ENCODE measurements at regions not wholly inside any gene's neighbourhood (a gene's known extent, or its start where the extent isn't known, plus 50 kb on each side); places are given as distances from the start of the nearest gene placed in this dataset.

DNA sequence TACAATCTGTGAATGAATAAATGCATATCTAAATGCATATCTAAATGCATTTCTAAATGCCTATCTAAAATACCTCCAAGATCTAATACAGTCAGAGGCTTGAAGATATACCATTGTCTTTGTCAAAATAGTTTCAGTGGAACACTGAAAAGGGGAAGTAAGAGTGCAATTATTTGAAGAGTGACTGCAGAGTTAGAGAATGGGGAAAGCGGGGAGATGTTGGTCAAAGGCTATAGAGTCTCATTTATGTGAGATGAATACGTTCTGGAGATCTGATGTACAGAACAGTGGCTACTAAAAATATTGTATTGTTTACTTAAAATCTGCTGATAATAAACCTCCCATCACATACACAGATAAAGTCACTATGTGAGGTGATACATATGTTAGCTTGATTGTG is 1126.2 kb upstream of the CDH9 start:
- no peak for DNase-seq (ENCODE audit: low read depth)

DNA sequence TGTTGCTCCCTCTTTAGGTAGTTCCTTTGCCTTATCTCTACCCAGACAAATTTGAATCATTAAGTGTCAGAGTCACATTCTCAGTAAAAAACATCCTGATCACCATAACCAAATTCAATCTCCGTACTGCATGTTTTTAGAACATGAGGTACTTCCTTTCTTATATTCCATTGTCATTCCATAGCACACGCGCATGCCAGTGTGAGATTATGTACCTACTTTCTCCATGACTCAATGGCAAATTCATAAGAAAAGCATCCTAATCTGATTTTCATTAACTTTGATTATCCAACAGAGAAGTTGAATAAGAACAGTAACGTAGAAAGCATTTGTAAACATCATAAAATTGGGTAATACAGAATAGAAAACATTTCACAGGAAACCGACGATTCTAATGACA is 1118.6 kb upstream of the CDH9 start:
- peak; percentile 95 for DNase-seq (ENCODE audit: low read depth)

DNA sequence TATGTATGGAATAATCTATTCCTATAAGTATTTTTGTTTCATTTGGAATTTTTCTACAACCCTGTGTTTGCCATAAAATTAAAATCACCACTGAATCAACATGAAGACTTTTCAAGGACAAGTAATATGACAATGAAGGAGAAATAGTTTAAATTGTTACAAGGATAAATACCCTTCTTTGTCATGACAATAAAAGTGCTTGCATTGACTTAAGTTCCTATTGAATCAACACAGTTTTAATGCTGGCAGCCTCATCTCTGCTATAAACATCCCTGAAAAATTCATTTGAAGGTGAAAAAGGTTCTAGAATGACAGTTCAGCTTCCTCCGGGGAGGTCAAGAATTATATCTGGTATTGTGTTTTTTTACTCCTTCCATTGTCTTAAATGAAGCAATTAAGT is 1105.1 kb upstream of the CDH9 start:
- DNase-seq (ENCODE audit: low read depth): no peak

DNA sequence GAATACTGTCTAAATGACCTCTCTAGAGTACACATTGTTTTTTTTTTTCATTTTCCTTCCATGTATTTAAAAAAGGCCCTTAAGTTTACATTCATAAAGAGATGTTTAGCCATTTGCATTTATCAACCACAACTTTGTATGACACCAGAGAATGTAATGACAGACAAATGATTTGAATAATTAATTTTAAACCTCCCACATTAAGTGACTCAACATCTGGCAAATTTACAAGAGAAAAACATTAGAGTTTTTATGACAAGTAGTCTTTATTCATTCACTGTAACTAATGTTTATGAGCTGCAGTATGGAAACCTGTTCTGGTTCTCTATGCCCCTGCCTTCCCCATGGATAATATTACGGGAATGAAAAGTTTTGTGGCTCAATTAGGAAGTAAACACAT is 1093.8 kb upstream of the CDH9 start:
- no peak for DNase-seq (ENCODE audit: low read depth)

DNA sequence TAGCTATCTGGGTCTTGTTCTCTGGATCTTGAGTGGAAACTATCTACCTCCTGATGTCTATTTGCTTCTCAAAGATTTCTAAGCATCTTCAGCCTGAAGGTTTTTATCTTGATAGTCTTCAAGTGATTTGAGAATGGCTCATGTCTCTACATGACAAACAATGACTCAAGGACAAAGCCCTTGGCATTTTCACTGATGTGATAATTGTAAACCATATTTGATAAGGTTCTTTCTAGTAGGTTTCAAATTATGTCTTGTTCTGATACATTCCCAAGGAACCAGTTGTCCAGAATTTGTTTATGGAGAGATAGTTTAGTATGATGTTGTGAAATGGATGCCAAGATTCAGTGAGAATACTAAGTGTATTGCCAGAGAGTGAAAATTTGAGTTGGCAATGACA is 1079.3 kb upstream of the CDH9 start:
- DNase-seq (ENCODE audit: low read depth): no peak

DNA sequence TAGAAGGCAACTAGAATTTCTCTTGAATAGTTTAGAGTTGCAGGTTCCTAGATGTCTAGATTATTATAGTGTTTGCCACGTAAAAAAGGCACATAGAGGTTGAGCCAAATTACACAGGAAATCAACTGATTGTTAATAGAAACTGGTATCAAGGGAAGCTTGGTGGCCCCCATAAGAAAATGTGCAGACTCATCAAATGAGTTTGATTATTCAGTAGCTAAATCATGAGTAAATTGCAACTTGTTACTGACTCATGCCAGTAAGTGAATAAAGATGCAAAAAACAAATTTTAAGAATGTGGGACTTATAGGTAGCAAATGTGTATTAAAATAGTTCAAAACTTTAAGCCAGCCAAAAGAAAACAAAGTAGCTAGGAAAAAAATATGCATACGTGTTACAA is 1078.9 kb upstream of the CDH9 start:
- DNase-seq (ENCODE audit: low read depth): no peak

DNA sequence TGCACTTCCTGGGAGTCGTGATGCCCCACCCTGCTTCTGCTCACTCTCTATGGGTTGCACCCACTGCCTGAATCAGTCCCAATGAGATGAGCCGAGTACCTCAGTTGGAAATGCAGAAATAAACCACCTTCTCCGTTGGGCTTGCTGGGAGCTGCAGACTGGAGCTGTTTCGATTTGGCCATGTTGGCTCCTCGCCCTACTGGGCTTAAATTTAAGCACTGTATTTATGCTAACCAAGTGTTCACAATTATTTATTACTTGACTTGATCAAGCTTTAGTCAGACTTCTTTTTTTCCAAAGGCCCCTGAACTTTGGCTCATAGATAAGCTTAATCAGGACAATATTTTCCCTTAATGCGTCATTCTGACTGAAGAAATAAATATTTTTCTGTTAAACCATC is 1072.4 kb upstream of the CDH9 start:
- DNase-seq (ENCODE audit: low read depth): no peak

DNA sequence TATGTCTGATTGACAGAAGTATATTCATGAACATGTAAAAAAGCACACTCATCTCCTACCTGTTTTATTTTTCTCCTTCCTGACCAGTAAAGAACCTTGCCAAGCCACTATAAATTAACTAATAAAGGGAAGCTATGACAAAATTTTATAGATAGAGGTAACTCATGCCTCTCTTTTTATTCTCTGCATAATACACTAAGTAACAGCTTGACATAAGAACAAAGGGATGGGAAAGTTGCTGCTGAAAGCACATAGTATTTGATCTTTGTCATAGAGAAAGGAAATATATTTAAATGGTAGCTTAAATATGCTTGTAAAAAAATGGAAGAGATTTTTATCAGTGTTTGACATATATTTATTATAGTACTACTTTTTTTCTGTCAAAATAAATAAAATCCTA is 1065.7 kb upstream of the CDH9 start:
- DNase-seq (ENCODE audit: low read depth): no peak

DNA sequence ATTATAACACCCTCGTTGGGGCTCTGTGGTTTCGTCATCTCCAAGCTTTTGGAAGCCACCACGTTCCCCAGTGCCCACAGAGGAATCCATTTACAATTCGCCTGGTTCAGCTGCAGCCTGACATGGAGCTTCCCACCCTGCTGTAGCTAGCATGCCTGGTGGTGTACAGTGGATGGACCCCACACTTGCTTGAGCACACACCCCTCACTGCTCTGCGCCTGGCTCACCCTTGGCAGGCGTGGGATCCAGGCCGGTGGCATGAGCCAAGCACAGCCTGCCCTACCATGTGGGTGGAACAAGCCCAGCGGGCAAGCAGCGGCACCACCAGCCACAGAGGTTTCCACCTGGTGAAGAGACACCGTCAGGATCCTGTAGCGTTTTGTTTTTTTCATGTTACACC is 1045.7 kb upstream of the CDH9 start:
- no peak for DNase-seq (ENCODE audit: low read depth)

DNA sequence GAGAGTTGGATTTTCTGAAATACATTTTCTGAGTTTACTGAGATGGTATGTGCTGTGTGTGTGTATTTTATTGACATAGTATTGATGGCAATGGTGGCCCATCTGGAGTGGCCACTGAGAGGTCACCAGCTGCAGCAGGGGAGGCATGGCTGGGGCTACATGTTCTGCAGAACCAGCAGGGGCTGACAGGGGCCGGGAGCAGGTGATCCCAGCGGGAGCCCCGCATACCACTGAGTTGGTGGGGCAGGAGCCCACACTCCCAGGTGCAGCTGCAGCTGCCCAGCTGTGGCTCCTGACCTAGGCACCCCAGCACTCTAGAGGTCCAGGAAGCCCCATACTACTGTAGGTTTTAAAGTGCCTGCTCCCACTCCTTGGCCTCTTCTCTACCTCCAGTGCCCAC is 1044.2 kb upstream of the CDH9 start:
- DNase-seq (ENCODE audit: low read depth): no peak

DNA sequence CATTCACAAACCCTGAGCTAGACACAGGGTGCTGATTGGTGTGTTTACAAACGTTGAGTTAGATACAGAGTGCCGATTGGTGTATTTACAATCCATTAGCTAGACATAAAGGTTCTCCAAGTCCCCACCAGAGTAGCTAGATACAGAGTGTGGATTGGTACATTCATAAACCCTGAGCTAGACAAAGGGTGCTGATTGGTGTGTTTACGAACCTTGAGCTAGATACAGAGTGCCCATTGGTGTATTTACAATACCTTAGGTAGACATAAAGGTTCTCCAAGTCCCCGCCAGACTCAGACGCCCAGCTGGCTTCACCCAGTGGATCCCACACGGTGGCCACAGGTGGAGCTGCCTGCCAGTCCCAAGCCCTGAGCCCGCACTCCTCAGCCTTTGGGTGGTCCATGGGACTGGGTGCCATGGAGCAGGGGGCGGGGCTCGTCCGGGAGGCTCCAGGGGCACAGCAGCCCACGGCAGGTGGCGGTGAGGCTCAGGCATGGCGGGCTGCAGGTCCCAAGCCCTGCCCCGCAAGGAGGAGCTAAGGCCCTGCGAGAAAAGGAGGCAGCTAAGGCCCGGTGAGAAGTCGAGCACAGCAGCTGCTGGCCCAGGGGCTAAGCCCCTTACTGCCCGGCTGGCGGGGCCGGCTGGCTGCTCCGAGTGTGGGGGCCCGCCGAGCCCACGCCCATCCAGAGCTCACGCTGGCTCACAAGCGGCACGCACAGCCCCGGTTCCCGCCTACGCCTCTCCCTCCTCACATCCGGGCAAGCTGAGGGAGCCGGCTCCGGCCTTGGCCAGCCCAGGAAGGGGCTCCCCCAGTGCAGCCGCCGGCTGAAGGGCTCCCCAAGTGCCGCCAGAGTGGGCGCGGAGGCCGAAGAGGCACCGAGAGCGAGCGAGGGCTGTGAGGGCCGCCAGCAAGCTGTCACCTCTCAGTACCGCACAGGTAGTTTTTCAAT is 1039.2 kb upstream of the CDH9 start:
- no peak for DNase-seq (ENCODE audit: low read depth)

DNA sequence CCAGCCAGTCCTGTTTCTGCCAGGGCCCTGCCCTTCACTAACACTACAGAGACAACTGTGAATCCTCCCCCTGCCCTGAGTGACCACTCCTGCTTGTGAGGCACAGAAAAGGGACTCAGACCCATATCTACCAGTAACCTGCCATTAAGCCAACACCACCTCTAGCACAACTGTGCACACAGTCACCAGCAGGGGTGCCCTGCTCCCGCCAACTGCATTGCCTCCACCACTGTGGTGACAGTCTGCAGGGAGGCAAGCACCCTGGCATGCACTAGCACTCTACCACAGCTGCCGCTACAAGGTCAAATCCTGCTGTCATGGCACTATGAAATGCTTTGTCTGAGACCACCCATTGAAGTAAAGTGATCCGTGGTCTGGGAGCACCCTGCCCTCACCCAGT is 1028.5 kb upstream of the CDH9 start:
- DNase-seq (ENCODE audit: low read depth): no peak

DNA sequence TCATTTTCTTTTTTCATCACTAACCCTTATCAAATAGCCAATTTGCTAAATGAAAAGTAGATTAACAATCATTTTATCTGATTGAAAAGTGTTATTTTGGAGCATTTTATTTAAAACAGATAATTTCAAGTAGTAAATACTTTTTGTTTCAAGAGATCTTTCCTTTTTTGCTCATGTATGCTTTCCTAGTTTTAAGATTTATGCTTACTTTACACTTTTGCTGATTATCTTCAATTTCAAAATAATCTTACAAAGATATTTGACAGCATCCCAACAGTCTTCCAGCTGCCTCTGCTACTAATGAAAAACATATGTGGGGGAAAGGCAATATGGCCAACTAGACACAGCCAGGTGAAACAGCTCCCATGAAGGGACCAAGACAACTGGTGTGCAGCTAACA is 1027.3 kb upstream of the CDH9 start:
- no peak for DNase-seq (ENCODE audit: low read depth)

DNA sequence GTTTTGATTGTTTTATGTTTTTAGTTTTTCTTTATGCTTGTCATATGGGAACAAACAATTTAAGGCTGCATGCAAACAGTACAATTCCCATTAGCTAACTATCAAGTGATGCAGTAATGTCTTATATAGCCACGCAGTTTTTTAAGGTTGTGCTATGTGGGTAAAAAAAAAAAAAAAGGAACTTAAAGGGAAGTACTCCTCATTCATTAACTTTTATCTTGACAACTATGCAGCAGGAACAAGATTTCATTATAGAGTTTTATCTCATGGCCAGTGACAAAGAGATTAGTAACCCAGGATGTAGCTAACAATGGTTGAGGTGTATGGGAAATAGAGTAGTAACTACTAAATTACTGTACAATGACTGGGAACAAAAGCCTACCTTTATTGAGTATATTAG is 1008.2 kb upstream of the CDH9 start:
- no peak for DNase-seq (ENCODE audit: low read depth)

DNA sequence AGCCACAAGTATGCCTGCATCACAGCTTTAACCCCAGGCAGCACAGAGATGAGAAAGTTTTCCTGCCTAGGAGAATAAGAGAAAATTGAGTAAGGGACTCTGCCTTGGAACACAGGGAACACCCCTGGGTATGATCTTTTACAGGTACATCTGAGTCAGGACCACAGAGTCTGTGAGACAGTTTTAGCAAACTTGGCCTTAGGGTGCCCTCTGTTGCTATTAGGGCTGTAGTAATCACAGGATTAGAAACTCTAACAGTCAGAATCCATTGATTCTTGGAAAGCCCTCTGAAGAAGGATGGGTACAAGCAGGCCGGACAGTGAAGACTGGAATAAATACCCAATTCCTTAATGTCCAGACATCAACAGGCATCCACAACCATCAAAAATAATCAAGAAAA is 989.5 kb upstream of the CDH9 start:
- DNase-seq (ENCODE audit: low read depth): no peak

DNA sequence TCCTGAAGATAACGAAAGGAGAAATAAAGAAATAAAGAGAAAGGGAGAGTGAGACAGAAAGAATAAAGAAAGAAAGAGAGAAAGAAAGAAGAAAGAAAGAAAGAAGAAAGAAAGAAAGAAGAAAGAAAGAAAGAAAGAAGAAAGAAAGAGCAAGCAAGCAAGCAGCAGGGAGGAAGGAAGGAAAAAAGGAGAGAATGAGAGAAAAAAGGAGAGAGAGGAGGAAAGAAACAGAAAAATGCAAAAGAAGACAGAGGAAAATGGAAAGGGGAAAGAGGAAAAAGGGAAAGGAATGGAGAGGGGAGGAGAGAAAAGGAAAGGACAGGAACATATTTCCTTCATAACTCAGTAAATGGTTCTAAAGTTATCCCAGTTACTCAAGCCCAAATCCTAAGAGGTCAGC is 978.8 kb upstream of the CDH9 start:
- DNase-seq (ENCODE audit: low read depth): no peak

DNA sequence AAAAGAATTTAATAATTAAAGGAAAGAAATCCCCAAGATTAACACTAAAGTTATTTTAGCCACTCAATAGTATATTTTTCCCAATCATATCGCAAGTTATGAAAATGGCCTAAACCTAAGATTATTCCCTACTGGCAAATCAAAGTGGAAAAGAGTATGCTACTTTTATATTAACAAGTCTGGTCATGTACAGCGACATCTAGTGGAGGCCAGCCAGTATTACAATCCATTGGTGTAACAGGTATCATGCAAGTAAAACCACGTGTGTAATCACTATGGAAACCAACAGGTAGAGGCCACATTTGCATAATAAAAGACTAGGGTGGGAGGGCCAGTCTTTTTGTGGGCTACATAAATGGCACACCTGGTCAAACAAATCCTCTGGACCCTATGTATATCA is 976.4 kb upstream of the CDH9 start:
- no peak for DNase-seq (ENCODE audit: low read depth)

DNA sequence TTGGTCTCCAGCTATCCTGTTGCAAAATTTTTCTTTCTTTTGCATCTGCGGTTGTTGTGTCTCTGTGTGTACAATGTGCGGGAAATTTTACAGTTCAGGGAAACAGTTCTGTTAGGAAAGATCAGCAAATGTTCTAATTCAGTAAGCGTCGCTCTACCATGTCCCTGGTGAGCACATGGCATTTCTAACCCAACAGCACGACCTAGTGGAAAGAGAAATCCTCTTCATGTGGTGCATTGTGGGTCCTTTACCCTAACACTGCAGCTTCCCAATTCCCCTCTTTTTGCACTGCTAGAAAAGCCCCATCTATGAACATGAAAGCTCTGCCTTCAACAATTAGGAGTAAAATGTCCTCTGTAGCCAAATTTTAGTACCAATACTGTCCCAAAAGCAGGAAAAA is 974.2 kb upstream of the CDH9 start:
- DNase-seq (ENCODE audit: low read depth): no peak

DNA sequence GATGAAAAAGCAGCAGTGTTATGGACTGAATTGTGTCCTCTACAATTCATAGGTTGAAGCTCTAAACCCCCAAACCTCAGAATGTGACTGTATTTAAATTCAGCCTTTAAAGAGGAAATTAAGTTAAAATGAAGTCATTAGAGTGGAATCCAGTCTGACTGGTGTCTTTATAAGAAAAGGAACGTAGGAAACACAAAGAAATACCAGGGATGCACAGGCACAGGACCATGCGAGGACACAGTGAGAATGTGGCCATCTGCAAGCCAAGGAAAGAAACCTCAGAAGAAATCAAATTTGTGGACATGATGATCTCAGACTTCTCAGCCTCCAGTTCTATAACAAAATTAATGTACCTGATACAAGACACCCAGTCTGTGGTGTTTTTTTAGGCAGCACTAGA is 971.2 kb upstream of the CDH9 start:
- no peak for DNase-seq (ENCODE audit: low read depth)

DNA sequence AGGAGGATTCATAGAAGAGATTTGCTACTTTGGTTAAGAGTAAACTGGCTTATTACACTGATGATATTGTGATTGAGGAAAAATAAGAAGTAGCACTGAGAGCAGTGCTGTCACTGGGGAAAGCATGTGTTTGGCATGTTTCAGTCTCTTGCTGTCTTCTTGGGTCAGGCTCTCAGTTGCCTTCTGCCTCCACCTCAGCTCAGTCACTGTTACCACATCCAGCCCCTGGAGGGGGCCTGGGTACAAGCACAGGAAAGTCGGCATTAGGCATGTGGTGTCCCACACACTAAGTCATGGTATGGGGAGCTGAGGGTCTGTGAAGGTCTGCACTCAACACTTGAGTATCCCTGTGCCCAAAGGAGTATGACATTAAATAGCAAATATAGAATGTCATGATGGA is 958.3 kb upstream of the CDH9 start:
- no peak for DNase-seq (ENCODE audit: low read depth)

DNA sequence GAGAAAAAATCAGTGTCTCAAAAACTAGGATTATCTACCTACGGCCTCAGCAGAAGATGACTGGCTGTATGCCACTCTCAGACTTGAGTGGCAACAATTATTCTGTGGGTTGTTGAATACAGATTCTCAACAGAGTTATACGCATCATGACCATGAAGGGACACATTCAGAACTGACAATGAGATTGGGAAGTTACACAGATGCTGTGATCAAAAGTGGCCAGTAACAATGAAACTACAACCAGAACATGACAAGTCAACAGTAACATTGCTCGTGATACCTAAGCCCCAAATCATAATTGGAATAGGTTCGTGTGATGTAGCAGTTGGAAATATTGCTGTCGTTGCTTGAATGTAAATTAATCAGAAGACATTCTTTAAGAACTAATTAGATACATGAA is 957.5 kb upstream of the CDH9 start:
- DNase-seq (ENCODE audit: low read depth): no peak

DNA sequence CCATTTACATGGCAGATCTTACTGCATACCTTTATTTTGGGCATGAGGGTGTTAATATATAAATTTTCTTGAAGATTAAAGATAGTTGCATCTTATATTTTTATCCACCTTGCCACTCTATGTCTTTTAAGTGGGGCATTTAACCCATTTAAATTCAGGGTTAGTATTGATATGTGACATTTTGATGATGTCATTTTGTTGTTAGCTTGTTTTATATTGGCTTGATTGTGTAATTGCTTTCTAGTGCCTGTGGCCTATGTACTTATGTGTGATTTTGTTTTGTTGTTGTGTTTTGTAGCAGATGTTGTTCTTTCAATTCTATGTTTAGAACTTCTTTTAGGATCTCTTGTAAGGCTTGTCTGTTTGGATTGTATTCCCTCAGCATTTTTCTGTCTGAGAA is 939.9 kb upstream of the CDH9 start:
- no peak for DNase-seq (ENCODE audit: low read depth)

DNA sequence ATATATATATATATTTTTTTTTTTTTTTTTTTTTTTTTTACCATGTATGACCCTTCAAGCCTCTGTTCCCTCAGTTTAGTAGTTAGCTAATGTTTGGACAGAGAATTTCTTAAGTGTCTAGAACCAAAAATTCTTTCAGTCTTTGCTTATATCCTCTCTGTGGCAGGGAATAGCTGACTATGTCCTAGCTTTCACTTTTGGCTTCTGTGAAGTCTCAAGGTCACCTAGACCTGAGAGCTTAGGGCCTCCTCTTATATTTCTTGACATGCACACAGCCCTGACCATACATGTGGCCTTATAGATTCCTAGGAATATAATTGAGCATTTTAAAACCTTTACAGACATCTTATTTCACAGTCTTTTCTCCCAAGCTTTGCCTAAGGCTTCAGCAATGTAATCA is 930.8 kb upstream of the CDH9 start:
- DNase-seq (ENCODE audit: low read depth): no peak

DNA sequence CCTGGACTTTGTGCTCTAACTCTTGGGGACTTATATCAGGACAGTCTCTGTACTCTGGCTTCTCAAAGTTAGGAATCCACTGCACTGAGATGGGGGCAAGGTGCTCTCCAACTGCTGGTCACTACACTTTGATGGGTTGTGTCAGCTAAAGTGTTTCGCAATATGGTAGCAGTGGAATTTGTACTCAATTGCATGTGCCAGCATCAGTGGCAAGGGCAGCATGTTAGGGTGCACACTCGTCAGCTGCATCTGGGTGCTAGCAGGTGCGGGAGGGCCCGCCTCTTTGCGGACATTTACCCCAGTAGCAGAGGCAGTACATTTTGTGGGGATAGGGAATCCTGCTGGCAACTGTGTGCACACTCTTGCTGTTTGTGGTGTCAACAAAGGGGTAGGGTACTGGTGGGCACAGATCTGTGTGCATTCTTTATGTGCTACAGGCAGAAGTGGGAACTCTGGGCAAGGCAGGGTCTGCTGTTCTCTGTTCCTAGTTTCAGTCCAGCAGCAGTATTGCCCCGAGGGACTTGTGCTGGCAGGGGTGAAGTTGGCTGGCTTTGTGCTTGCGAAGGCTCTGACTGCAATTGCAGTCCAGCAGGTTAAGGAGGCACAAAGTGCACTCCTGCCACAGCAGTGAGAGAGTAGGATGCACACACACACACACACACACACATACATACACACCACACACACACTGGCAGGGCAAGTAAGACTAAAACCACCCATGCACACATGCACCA is 924.8 kb upstream of the CDH9 start:
- DNase-seq (ENCODE audit: low read depth): no peak
